MM.1S (cell line): ENCODE measurements at regions not wholly inside any gene's neighbourhood (a gene's known extent, or its start where the extent isn't known, plus 50 kb on each side); places are given as distances from the start of the nearest gene placed in this dataset.
"Not testable (repeated sequence)": the region's sequence is repeated elsewhere in the genome, so short reads cannot be mapped to it uniquely, and the experiment has no call there.

ENCODE experiments used
- DNase-seq: peaks from one replicate; pipeline ENCODE4 v3.0.0-alpha.2; 2015
- H2AFZ ChIP-seq: fragments of 300-600 bp; sonication (generic); 2 replicates; pipeline ENCODE4 v1.6.0; 2016; ENCODE audit warnings: antibody characterized with exemption, low read length
- H3F3A ChIP-seq: fragments of 300-600 bp; sonication (generic); 2 replicates; pipeline ENCODE4 v1.6.1; 2016; ENCODE audit warnings: mild to moderate bottlenecking, antibody characterized with exemption, low read length, moderate library complexity, mixed read lengths; ENCODE audit not compliant: insufficient read depth
- H3K27ac ChIP-seq: fragments of 300-600 bp; sonication (generic); 2 replicates; pipeline ENCODE4 v1.5.1; 2016; ENCODE audit warnings: mild to moderate bottlenecking, low read length
- H3K27me3 ChIP-seq: fragments of 300-600 bp; sonication (generic); replicated peaks from 2 replicates; pipeline ENCODE4 v1.6.0; 2016; ENCODE audit warnings: low read length; ENCODE audit not compliant: insufficient read depth
- H3K36me3 ChIP-seq: fragments of 300-600 bp; sonication (generic); replicated peaks from 2 replicates; pipeline ENCODE4 v1.6.1; 2016; ENCODE audit warnings: mild to moderate bottlenecking, low read length, mixed read lengths; ENCODE audit not compliant: insufficient read depth
- H3K4me1 ChIP-seq: fragments of 300-600 bp; sonication (generic); 2 replicates; pipeline ENCODE4 v1.6.1; 2016; ENCODE audit warnings: low read length, mixed read lengths
- H3K4me2 ChIP-seq: fragments of 300-600 bp; sonication (generic); 2 replicates; pipeline ENCODE4 v1.6.0; 2016; ENCODE audit warnings: low read depth, low read length
- H3K4me3 ChIP-seq: fragments of 300-600 bp; sonication (generic); 2 replicates; pipeline ENCODE4 v1.5.1; 2016; ENCODE audit warnings: low read length, mixed read lengths
- H3K79me2 ChIP-seq: fragments of 300-600 bp; sonication (generic); 2 replicates; pipeline ENCODE4 v1.6.1; 2016; ENCODE audit warnings: mixed run types, low read length, mixed read lengths
- H3K9ac ChIP-seq: fragments of 300-600 bp; sonication (generic); 2 replicates; pipeline ENCODE4 v1.6.1; 2016; ENCODE audit warnings: low read length, mixed read lengths
- H3K9me2 ChIP-seq: fragments of 300-600 bp; sonication (generic); replicated peaks from 2 replicates; pipeline ENCODE4 v1.6.1; 2016; ENCODE audit warnings: mild to moderate bottlenecking, low read length, mixed read lengths; ENCODE audit not compliant: insufficient read depth
- H3K9me3 ChIP-seq: fragments of 300-600 bp; sonication (generic); replicated peaks from 2 replicates; pipeline ENCODE4 v1.6.1; 2016; ENCODE audit warnings: mild to moderate bottlenecking, low read length, mixed read lengths; ENCODE audit not compliant: insufficient read depth
- H4K20me1 ChIP-seq: fragments of 300-600 bp; sonication (generic); 2 replicates; pipeline ENCODE4 v1.6.1; 2016; ENCODE audit warnings: mild to moderate bottlenecking, low read length, moderate library complexity, mixed read lengths; ENCODE audit not compliant: insufficient read depth
- EZH2 ChIP-seq: fragments of 300-600 bp; sonication (generic); optimal IDR thresholded peaks from 2 replicates; pipeline ENCODE3; 2017; ENCODE audit warnings: low read depth, mild to moderate bottlenecking, antibody characterized with exemption, low read length, mixed read lengths
- EZH2phosphoT487 ChIP-seq: fragments of 300-600 bp; sonication (generic); IDR thresholded peaks from 2 replicates; pipeline ENCODE4 v1.6.1; 2018; ENCODE audit warnings: antibody characterized with exemption, low read length
- TF ChIP-seq, protein P1 (sequence below): fragments of 300-600 bp; sonication (generic); IDR thresholded peaks from 2 replicates; pipeline ENCODE4 v1.5.1; 2016; ENCODE audit warnings: antibody characterized with exemption, low read length, mixed read lengths

GRCh38 chr4:132445386-132445785, 703.7 kb upstream of the PCDH10 start:
- Histone ChIP-seq H3F3A (no peaks in the 10 kb centered on the region), H3K79me2 (no peaks in the 10 kb centered on the region), H3K9me3 (no peaks in the 10 kb centered on the region), H4K20me1 (no peaks in the 10 kb centered on the region), H2AFZ (no peak overlapping the region), H3K4me3 (no peak overlapping the region), H3K9ac (no peak overlapping the region), H3K27ac (no peak overlapping the region), H3K4me2 (no peak overlapping the region), H3K27me3 (no peaks in the 10 kb centered on the region), H3K36me3 (no peaks in the 10 kb centered on the region), H3K4me1 (no peaks in the 10 kb centered on the region), H3K9me2 (no peaks in the 10 kb centered on the region)
- DNase-seq: no peak
- TF ChIP-seq EZH2: no peak
- TF ChIP-seq EZH2phosphoT487: no peak
- TF ChIP-seq, protein P1, sequence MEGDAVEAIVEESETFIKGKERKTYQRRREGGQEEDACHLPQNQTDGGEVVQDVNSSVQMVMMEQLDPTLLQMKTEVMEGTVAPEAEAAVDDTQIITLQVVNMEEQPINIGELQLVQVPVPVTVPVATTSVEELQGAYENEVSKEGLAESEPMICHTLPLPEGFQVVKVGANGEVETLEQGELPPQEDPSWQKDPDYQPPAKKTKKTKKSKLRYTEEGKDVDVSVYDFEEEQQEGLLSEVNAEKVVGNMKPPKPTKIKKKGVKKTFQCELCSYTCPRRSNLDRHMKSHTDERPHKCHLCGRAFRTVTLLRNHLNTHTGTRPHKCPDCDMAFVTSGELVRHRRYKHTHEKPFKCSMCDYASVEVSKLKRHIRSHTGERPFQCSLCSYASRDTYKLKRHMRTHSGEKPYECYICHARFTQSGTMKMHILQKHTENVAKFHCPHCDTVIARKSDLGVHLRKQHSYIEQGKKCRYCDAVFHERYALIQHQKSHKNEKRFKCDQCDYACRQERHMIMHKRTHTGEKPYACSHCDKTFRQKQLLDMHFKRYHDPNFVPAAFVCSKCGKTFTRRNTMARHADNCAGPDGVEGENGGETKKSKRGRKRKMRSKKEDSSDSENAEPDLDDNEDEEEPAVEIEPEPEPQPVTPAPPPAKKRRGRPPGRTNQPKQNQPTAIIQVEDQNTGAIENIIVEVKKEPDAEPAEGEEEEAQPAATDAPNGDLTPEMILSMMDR: no peak

- H3K9ac ChIP-seq, H2AFZ ChIP-seq, H3K27me3 ChIP-seq, H3K36me3 ChIP-seq, H3K27ac ChIP-seq, H3K4me1 ChIP-seq, H3K79me2 ChIP-seq, H3K9me3 ChIP-seq, H3F3A ChIP-seq, H4K20me1 ChIP-seq, H3K4me3 ChIP-seq, H3K4me2 ChIP-seq, DNase-seq, H3K9me2 ChIP-seq: not testable (repeated sequence)
Measured at GRCh38 chr4:132457987-132458386, 691.1 kb upstream of the PCDH10 start.

DNA sequence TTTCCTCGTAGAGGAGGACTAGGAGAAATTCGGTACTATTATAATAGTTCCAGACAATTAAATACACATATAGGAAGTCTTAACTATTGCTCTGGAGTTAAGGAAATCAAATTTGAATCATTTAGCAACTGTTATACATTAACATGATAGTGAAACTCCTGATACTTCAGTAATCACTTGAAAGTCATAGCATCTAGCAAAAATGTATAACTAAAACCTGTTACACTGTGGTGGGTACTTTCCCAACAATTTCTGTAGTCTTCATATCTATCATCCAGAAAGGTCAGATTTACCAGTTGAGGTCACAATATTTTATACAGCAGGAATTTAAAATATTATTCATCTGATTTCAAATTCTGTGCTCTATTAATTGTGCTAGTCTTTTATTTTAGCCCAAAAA, 669.6 kb upstream of the PCDH10 start:
- Histone ChIP-seq H3K36me3 (no peaks in the 10 kb centered on the region), H3K79me2 (no peaks in the 10 kb centered on the region), H3K4me2 (no peak overlapping the region), H3K9me2 (no peaks in the 10 kb centered on the region), H2AFZ (no peak overlapping the region), H3K9me3 (no peaks in the 10 kb centered on the region), H3K4me1 (no peaks in the 10 kb centered on the region), H3K9ac (no peak overlapping the region), H3K27me3 (no peaks in the 10 kb centered on the region), H3K27ac (no peak overlapping the region), H3F3A (no peaks in the 10 kb centered on the region), H4K20me1 (no peaks in the 10 kb centered on the region), H3K4me3 (no peak overlapping the region)
- DNase-seq: no peak
- TF ChIP-seq EZH2 (no peak), EZH2phosphoT487 (no peak)
- TF ChIP-seq, protein P1: no peak

DNA sequence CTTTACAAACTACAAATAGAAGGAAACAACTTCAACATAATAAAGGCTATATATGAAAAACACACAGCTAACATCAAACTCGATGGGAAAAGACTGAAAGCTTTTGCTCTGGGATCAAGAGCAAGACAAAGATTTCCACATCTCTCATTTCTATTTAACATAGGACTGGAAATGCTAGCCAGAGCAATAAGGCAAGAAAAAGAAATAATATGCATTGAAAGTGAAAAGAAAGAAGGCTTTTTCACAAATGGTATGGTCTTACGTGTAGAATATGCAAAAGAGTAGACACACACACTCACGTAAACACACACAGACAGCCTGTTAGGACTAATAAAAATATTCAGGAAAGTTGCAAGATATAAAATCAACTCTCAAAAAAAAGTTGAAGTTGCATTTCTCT, 660.5 kb upstream of the PCDH10 start:
- Histone ChIP-seq H3K4me2 (no peak overlapping the region), H3K9me3 (no peaks in the 10 kb centered on the region), H3K9ac (no peak overlapping the region), H3K36me3 (no peaks in the 10 kb centered on the region), H3K27me3 (no peaks in the 10 kb centered on the region), H3K4me1 (no peaks in the 10 kb centered on the region), H3K4me3 (no peak overlapping the region), H3F3A (no peaks in the 10 kb centered on the region), H2AFZ (no peak overlapping the region), H4K20me1 (no peaks in the 10 kb centered on the region), H3K9me2 (no peaks in the 10 kb centered on the region), H3K27ac (no peak overlapping the region), H3K79me2 (no peaks in the 10 kb centered on the region)
- DNase-seq: no peak
- TF ChIP-seq, protein P1: no peak
- TF ChIP-seq EZH2phosphoT487 (no peak), EZH2 (no peak)
